ENCODE measurements at regions not wholly inside any gene's neighbourhood (a gene's known extent, or its start where the extent isn't known, plus 50 kb on each side); places are given as distances from the start of the nearest gene placed in this dataset.

DNA sequence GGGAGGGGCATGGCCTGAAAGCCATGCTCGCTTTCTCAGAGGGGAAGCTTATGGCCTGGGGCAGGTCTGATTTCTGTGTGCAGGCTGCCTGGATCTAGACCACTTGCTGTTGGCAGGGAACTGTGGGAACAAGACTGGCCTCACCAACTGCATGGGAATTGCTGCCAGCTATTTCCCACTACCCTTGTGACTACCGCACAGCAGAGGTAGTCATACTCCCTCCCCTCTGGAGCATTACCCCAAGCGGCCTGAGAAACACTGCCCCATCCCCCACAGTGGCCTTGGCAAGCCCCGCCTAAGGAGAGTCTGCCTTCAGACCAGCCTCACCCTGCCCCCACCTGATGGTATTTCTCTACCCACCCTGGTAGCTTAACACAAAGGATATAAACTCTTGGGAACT is 199.4 kb upstream of the CADM2 start:
- no peak for TF ChIP-seq ZFX (IDR thresholded peaks at IDR 0.05; ENCODE audit: borderline replicate concordance)
- TF ChIP-seq, protein P1, sequence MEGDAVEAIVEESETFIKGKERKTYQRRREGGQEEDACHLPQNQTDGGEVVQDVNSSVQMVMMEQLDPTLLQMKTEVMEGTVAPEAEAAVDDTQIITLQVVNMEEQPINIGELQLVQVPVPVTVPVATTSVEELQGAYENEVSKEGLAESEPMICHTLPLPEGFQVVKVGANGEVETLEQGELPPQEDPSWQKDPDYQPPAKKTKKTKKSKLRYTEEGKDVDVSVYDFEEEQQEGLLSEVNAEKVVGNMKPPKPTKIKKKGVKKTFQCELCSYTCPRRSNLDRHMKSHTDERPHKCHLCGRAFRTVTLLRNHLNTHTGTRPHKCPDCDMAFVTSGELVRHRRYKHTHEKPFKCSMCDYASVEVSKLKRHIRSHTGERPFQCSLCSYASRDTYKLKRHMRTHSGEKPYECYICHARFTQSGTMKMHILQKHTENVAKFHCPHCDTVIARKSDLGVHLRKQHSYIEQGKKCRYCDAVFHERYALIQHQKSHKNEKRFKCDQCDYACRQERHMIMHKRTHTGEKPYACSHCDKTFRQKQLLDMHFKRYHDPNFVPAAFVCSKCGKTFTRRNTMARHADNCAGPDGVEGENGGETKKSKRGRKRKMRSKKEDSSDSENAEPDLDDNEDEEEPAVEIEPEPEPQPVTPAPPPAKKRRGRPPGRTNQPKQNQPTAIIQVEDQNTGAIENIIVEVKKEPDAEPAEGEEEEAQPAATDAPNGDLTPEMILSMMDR (IDR thresholded peaks at IDR 0.05) = no peak
- no peak overlapping the region for H3K27ac ChIP-seq

DNA sequence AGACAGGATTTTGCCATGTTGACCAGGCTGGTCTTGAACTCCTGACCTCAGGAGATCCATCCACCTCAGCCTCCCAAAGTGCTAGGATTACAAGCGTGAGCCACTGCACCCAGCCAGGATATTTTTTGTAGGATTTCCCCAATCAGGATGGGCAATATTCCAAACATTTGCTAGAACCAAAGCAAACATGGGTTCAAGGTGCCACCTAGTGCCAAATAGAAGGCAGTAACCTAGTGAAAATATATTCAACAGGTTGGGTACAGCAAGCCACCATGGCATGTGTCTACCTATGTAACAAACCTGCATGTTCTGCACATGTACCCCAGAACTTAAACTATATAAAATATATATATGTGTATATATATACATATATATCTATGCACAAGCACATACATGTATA is 185.9 kb upstream of the CADM2 start:
- H3K27ac ChIP-seq = no peak overlapping the region
- TF ChIP-seq ZFX (IDR thresholded peaks at IDR 0.05; ENCODE audit: borderline replicate concordance) = no peak
- TF ChIP-seq, protein P1 (IDR thresholded peaks at IDR 0.05) = peak; percentile 36

DNA sequence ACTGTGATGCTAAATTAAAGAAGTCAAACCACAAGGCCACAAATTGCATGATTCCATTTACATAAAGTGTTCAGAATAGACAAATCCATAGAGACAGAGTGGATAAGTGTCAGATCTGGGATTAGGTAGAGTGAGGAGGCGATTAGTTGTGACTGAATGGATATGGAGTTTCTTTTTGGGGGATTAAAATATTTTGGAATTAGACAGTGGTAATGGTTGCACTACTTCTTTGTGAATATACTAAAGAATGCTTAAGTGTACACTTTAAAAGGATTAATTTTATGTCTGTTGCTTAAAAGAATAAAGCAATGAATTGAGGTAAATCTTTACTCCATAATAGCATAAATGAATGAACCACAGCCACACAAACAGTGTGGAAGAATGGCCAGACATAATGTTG is 175.5 kb upstream of the CADM2 start:
- TF ChIP-seq ZFX (IDR thresholded peaks at IDR 0.05; ENCODE audit: borderline replicate concordance) = no peak
- TF ChIP-seq, protein P1 (IDR thresholded peaks at IDR 0.05) = no peak

DNA sequence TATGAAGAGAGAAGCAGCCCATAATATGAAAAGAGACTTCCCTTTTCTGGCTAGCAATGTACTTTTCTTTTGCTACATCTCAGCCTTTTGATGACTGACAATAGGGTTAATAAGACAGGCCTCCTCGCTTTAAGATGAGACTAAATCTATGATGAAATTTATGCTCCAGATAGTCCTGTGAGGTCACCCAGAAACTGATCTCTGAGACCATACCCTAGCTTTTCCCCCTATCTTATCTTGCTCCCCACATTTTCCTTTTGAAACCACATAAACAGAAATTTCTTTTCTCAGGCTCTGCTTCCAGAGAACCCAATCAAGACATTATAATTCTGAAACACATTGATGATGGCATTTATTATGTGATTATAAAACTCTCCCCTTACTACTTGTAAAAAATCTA is 168.8 kb upstream of the CADM2 start:
- no peak overlapping the region for H3K27ac ChIP-seq
- TF ChIP-seq ZFX (IDR thresholded peaks at IDR 0.05; ENCODE audit: borderline replicate concordance) = no peak
- TF ChIP-seq, protein P1 (IDR thresholded peaks at IDR 0.05) = no peak

More for the DNA sequence above, 175.5 kb upstream of the CADM2 start:
- no peak overlapping the region for H3K27ac ChIP-seq

DNA sequence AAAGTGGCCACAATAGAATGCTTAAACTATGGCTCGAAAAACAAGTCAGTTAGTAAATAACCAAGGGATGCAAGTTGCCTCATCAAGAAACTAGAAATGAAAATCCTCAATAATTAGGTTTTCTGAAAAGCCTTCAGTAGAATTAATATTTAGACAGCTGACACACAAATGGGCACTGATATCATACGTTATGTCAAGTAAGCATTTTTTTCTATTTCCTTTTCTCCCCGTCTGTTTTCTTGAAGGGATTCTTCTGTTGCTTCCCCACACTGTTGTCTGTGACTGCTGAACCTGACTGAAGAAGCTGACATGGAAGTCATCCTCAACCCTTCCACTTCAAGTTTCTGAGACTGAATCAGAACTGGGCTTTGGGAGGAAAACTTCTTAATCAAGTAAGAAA is 151.8 kb upstream of the CADM2 start:
- no peak for TF ChIP-seq ZFX (IDR thresholded peaks at IDR 0.05; ENCODE audit: borderline replicate concordance)
- TF ChIP-seq, protein P1 (IDR thresholded peaks at IDR 0.05) = no peak
- no peak overlapping the region for H3K27ac ChIP-seq

DNA sequence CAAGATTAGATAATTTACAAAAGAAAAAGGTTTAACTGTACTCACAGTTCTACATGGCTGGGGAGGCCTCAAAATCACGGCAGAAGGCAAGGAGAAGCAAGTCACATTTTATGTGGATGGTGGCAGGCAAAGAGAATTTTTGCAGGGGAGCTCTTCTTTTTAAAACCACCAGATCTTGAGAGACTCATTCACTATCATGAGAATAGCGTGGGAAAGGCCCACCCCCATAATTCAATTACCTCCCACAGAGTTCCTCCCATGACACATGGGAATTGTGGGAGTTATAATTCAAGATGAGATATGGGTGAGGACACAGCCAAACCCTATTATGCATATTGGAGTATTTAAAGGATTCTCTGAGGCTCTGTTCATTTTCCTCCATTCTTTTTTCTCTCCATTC is 138.7 kb upstream of the CADM2 start:
- H3K27ac ChIP-seq = no peak overlapping the region
- TF ChIP-seq ZFX (IDR thresholded peaks at IDR 0.05; ENCODE audit: borderline replicate concordance) = no peak
- TF ChIP-seq, protein P1 (IDR thresholded peaks at IDR 0.05) = no peak

DNA sequence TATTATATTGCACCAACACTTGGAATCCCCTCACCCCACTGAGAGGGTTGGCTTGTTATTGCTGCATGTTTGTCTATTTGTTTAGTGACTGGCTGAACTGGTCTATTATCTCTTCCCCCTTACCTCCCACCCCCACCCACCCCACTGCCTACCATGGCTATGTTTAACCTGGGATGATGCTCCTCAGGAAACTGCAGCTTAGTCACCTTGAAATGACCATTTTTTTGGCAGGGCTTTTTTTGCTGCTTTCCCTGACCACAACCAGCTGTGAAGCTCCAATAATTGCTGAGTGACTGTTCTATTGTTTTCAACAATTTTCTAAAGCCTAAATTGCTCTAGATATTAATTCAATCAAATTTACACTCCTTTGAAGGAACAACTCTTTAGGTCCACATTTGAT is 137.9 kb upstream of the CADM2 start:
- TF ChIP-seq ZFX (IDR thresholded peaks at IDR 0.05; ENCODE audit: borderline replicate concordance) = no peak
- TF ChIP-seq, protein P1 (IDR thresholded peaks at IDR 0.05) = no peak
- no peak overlapping the region for H3K27ac ChIP-seq

Measured in 22Rv1 (cell line).